H9 (cell line): ENCODE measurements at regions not wholly inside any gene's neighbourhood (a gene's known extent, or its start where the extent isn't known, plus 50 kb on each side); places are given as distances from the start of the nearest gene placed in this dataset.

Experiments
- DNase-seq: peaks from one replicate; pipeline ENCODE4 v3.0.0-alpha.2; 2017
- H2AFZ ChIP-seq: one replicate; pipeline ENCODE4 v1.6.1; 2013; ENCODE audit warnings: mild to moderate bottlenecking, low read length, control low read depth, moderate library complexity
- H2AK5ac ChIP-seq: 2 replicates; pipeline ENCODE4 v1.6.1; 2013; ENCODE audit warnings: low read length, control low read depth, mixed read lengths; ENCODE audit not compliant: insufficient read length
- H2BK120ac ChIP-seq: one replicate; pipeline ENCODE4 v1.6.1; 2013; ENCODE audit warnings: low read depth, mild to moderate bottlenecking, low read length, control low read depth, inconsistent platforms; ENCODE audit not compliant: poor library complexity, severe bottlenecking
- H2BK12ac ChIP-seq: 2 replicates; pipeline ENCODE4 v1.6.1; 2013; ENCODE audit warnings: low read length, control low read depth, mixed read lengths, low read depth; ENCODE audit not compliant: insufficient read length
- H2BK15ac ChIP-seq: 2 replicates; pipeline ENCODE4 v1.6.1; 2013; ENCODE audit warnings: low read depth, low read length, control low read depth
- H2BK20ac ChIP-seq: one replicate; pipeline ENCODE4 v1.6.1; 2013; ENCODE audit warnings: low read depth, mild to moderate bottlenecking, low read length, control low read depth, inconsistent platforms; ENCODE audit not compliant: poor library complexity, severe bottlenecking
- H2BK5ac ChIP-seq: 2 replicates; pipeline ENCODE4 v1.6.1; 2013; ENCODE audit warnings: low read length, control low read depth, mixed read lengths; ENCODE audit not compliant: insufficient read length
- H3K14ac ChIP-seq: 2 replicates; pipeline ENCODE4 v1.6.1; 2013; ENCODE audit warnings: low read length, control low read depth; ENCODE audit not compliant: insufficient read depth
- H3K18ac ChIP-seq: 2 replicates; pipeline ENCODE4 v1.6.1; 2013; ENCODE audit warnings: low read depth, mild to moderate bottlenecking, mixed read lengths, low read length, control low read depth; ENCODE audit not compliant: insufficient read length
- H3K23ac ChIP-seq: 2 replicates; pipeline ENCODE4 v1.6.1; 2013; ENCODE audit warnings: low read length, control low read depth, mixed read lengths, low read depth; ENCODE audit not compliant: insufficient read length
- H3K23me2 ChIP-seq: 2 replicates; pipeline ENCODE4 v1.6.1; 2013; ENCODE audit warnings: low read depth, mild to moderate bottlenecking, mixed read lengths, low read length, control low read depth; ENCODE audit not compliant: insufficient read length, poor library complexity, severe bottlenecking
- H3K27ac ChIP-seq: 2 replicates; pipeline ENCODE4 v1.5.1; 2013; ENCODE audit warnings: low read length, control low read depth, mixed read lengths, low read depth; ENCODE audit not compliant: insufficient read length
- H3K27me3 ChIP-seq: 2 replicates; pipeline ENCODE4 v1.6.1; 2013; ENCODE audit warnings: low read length, control low read depth, inconsistent platforms; ENCODE audit not compliant: insufficient read depth
- H3K4ac ChIP-seq: 2 replicates; pipeline ENCODE4 v1.6.1; 2013; ENCODE audit warnings: low read depth, mild to moderate bottlenecking, control low read depth, inconsistent platforms, low read length, moderate library complexity
- H3K4me1 ChIP-seq: 2 replicates; pipeline ENCODE4 v1.6.1; 2013; ENCODE audit warnings: low read length, control low read depth, inconsistent platforms; ENCODE audit not compliant: insufficient read depth
- H3K4me2 ChIP-seq: 2 replicates; pipeline ENCODE4 v1.6.1; 2013; ENCODE audit warnings: low read length, control low read depth, mixed read lengths; ENCODE audit not compliant: insufficient read length, insufficient read depth
- H3K56ac ChIP-seq: 2 replicates; pipeline ENCODE4 v1.6.1; 2013; ENCODE audit warnings: low read depth, mild to moderate bottlenecking, mixed read lengths, low read length, control low read depth; ENCODE audit not compliant: insufficient read length
- H3K79me1 ChIP-seq: 2 replicates; pipeline ENCODE4 v1.6.1; 2013; ENCODE audit warnings: low read depth, mild to moderate bottlenecking, moderate library complexity, low read length, control low read depth, inconsistent platforms; ENCODE audit not compliant: insufficient read depth, poor library complexity, severe bottlenecking
- H3K79me2 ChIP-seq: 2 replicates; pipeline ENCODE4 v1.6.1; 2013; ENCODE audit warnings: low read length, control low read depth, inconsistent platforms; ENCODE audit not compliant: insufficient read depth
- H3K9ac ChIP-seq: 2 replicates; pipeline ENCODE4 v1.6.1; 2013; ENCODE audit warnings: low read length, control low read depth, mixed read lengths; ENCODE audit not compliant: insufficient read length; ENCODE audit errors: extremely low read depth
- H3K9me3 ChIP-seq: one replicate; pipeline ENCODE4 v1.6.1; 2013; ENCODE audit warnings: low read depth, low read length, inconsistent platforms; ENCODE audit not compliant: control insufficient read depth
- H3T11ph ChIP-seq: one replicate; pipeline ENCODE4 v1.6.1; 2013; ENCODE audit warnings: mild to moderate bottlenecking, low read length, control low read depth, inconsistent platforms
- H4K20me1 ChIP-seq: one replicate; pipeline ENCODE4 v1.6.1; 2013; ENCODE audit not compliant: control insufficient read depth, insufficient read length, insufficient read depth
- H4K5ac ChIP-seq: 2 replicates; pipeline ENCODE4 v1.6.1; 2013; ENCODE audit warnings: low read depth, mild to moderate bottlenecking, mixed read lengths, low read length, control low read depth; ENCODE audit not compliant: insufficient read length
- H4K8ac ChIP-seq: replicated peaks from 2 replicates; pipeline ENCODE4 v1.6.1; 2013; ENCODE audit warnings: low read length, control low read depth, mixed read lengths, low read depth; ENCODE audit not compliant: insufficient read length
- H4K91ac ChIP-seq: 2 replicates; pipeline ENCODE4 v1.6.1; 2013; ENCODE audit warnings: low read depth, mild to moderate bottlenecking, moderate library complexity, mixed read lengths, low read length, control low read depth; ENCODE audit not compliant: insufficient read length
- H3K27ac Mint-ChIP-seq, 3 experiments: 2 replicates in 2 of 3; 3 replicates in 1 of 3; pipeline ENCODE4 v1.8.0; 2020 to 2021; ENCODE audit warnings: mixed read lengths in 3 of 3, mild to moderate bottlenecking in 1 of 3, moderate library complexity in 1 of 3
- H3K27me3 Mint-ChIP-seq: 2 replicates; pipeline ENCODE4 v1.8.0; 2021; ENCODE audit warnings: low read depth, mild to moderate bottlenecking, moderate library complexity, mixed read lengths
- H3K36me3 Mint-ChIP-seq, 3 experiments: 2 replicates in 2 of 3; 3 replicates in 1 of 3; pipeline ENCODE4 v1.8.0; 2020 to 2021; ENCODE audit warnings: low read depth in 3 of 3, mixed read lengths in 3 of 3; ENCODE audit not compliant: insufficient read depth in 1 of 3
- H3K4me1 Mint-ChIP-seq, 2 experiments: 2 replicates each; pipeline ENCODE4 v1.8.0; 2020; ENCODE audit warnings: mixed read lengths in 2 of 2
- H3K4me3 Mint-ChIP-seq, 2 experiments: 2 replicates in 1 of 2; 3 replicates in 1 of 2; pipeline ENCODE4 v1.8.0; 2020 to 2021; ENCODE audit warnings: mild to moderate bottlenecking in 2 of 2, mixed read lengths in 2 of 2, moderate library complexity in 1 of 2
- H3K9me3 Mint-ChIP-seq, 2 experiments: 2 replicates in 1 of 2; 3 replicates in 1 of 2; pipeline ENCODE4 v1.8.0; 2020; ENCODE audit warnings: mild to moderate bottlenecking in 2 of 2, mixed read lengths in 2 of 2, moderate library complexity in 1 of 2
- WGBS: extraction: QIAGEN DNeasy Blood & Tissue Kit; methylation state at CpG from one replicate; pipeline ENCODE4 v1.1.7; 2013; ENCODE audit warnings: missing lambda C conversion rate, low lambda C conversion rate, mixed read lengths; ENCODE audit not compliant: insufficient read length; ENCODE audit errors: extremely low coverage; 5-methylcytosine and 5-hydroxymethylcytosine counted together
- TF ChIP-seq, protein P1 (sequence below): fragments of 200-600 bp; sonication (generic); conservative IDR thresholded peaks from 3 replicates; pipeline ENCODE4 v1.8.0; 2021; ENCODE audit warnings: antibody characterized with exemption, mild to moderate bottlenecking

DNA sequence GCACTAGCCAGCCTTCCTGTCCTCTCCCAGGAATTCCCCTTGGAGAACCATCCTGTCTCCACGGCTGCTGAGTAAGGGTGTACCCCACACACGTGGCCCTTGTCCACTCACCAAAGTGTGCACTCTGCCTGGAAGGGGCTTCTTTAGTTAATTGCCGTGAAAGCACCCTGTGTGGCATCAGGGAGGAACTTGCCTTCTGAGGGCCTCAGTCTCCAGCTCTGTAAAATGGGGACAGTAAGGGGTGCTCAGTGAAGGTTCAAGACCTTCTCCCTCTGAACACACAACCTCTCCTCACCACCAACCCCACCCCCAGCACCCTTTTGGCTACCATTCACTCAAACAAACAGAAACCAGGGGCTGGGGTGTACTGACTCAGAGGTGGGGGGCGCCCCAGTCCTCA lies 59.1 kb upstream of the LHX1 start:
- no peak overlapping the region for H3K56ac ChIP-seq
- no peak overlapping the region for H3T11ph ChIP-seq
- no peak overlapping the region for H2BK15ac ChIP-seq
- H4K20me1 ChIP-seq, result no peaks in the 10 kb centered on the region
- Mint-ChIP-seq H3K27ac (no peak overlapping the region), H3K9me3 (peaks cover 12% of the 10 kb centered on the region in 2 experiments; a peak in 4 of 5 replicates), H3K4me1 (peaks cover 7% of the 10 kb centered on the region in 2 experiments), H3K27me3 (peaks cover 7% of the 10 kb centered on the region), H3K36me3 (peaks cover 1 to 13% (median 2%) of the 10 kb centered on the region in 3 experiments; a peak in 6 of 7 replicates), H3K4me3 (no peak overlapping the region)
- no peak overlapping the region for H3K18ac ChIP-seq
- H4K91ac ChIP-seq, result no peak overlapping the region
- no peaks in the 10 kb centered on the region for H3K79me2 ChIP-seq
- H3K23ac ChIP-seq, result no peak overlapping the region
- WGBS, result no CpG with 5 or more reads among the region's 4 CpGs
- H3K9me3 ChIP-seq, result no peaks in the 10 kb centered on the region
- no peaks in the 10 kb centered on the region for H3K4me1 ChIP-seq
- H3K9ac ChIP-seq, result no peak overlapping the region
- H2BK120ac ChIP-seq, result no peak overlapping the region
- H3K4me2 ChIP-seq, result no peak overlapping the region
- DNase-seq, result no peak
- no peak overlapping the region for H3K4ac ChIP-seq
- H2BK12ac ChIP-seq, result no peak overlapping the region
- no peaks in the 10 kb centered on the region for H3K79me1 ChIP-seq
- H3K27me3 ChIP-seq, result no peaks in the 10 kb centered on the region
- H3K27ac ChIP-seq, result no peak overlapping the region
- TF ChIP-seq, protein P1, sequence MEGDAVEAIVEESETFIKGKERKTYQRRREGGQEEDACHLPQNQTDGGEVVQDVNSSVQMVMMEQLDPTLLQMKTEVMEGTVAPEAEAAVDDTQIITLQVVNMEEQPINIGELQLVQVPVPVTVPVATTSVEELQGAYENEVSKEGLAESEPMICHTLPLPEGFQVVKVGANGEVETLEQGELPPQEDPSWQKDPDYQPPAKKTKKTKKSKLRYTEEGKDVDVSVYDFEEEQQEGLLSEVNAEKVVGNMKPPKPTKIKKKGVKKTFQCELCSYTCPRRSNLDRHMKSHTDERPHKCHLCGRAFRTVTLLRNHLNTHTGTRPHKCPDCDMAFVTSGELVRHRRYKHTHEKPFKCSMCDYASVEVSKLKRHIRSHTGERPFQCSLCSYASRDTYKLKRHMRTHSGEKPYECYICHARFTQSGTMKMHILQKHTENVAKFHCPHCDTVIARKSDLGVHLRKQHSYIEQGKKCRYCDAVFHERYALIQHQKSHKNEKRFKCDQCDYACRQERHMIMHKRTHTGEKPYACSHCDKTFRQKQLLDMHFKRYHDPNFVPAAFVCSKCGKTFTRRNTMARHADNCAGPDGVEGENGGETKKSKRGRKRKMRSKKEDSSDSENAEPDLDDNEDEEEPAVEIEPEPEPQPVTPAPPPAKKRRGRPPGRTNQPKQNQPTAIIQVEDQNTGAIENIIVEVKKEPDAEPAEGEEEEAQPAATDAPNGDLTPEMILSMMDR, result no peak
- H2AFZ ChIP-seq, result no peak overlapping the region
- no peaks in the 10 kb centered on the region for H3K23me2 ChIP-seq
- H3K14ac ChIP-seq, result peak overlapping the region; percentile 20; the same call in 1 of the 2 replicates
- no peak overlapping the region for H4K8ac ChIP-seq
- no peak overlapping the region for H2AK5ac ChIP-seq
- H2BK5ac ChIP-seq, result no peak overlapping the region
- H2BK20ac ChIP-seq, result no peak overlapping the region
- no peak overlapping the region for H4K5ac ChIP-seq
